ENCODE measurements at regions not wholly inside any gene's neighbourhood (a gene's known extent, or its start where the extent isn't known, plus 50 kb on each side); places are given as distances from the start of the nearest gene placed in this dataset.

- Histone ChIP-seq H3K27me3 (ENCODE audit: control insufficient read depth, insufficient read depth, low read length) (no peaks in the 10 kb centered on the region), H3K27ac (ENCODE audit: low read length) (no peak overlapping the region), H3K36me3 (ENCODE audit: control insufficient read depth, insufficient read depth, low read length) (no peaks in the 10 kb centered on the region), H3K4me1 (ENCODE audit: control insufficient read depth, insufficient read depth, low read length) (no peaks in the 10 kb centered on the region), H3K4me3 (ENCODE audit: low read length) (no peak overlapping the region), H3K9me3 (replicated peaks; ENCODE audit: control insufficient read depth, low read depth, low read length) (no peaks in the 10 kb centered on the region)
- no peak for DNase-seq
- WGBS (ENCODE audit: insufficient coverage): 100% methylated on average over 1 of the region's 2 CpGs
These were observed 81.6 kb upstream of the MIER3 start for GRCh38 chr5:57033503-57033902.

DNA sequence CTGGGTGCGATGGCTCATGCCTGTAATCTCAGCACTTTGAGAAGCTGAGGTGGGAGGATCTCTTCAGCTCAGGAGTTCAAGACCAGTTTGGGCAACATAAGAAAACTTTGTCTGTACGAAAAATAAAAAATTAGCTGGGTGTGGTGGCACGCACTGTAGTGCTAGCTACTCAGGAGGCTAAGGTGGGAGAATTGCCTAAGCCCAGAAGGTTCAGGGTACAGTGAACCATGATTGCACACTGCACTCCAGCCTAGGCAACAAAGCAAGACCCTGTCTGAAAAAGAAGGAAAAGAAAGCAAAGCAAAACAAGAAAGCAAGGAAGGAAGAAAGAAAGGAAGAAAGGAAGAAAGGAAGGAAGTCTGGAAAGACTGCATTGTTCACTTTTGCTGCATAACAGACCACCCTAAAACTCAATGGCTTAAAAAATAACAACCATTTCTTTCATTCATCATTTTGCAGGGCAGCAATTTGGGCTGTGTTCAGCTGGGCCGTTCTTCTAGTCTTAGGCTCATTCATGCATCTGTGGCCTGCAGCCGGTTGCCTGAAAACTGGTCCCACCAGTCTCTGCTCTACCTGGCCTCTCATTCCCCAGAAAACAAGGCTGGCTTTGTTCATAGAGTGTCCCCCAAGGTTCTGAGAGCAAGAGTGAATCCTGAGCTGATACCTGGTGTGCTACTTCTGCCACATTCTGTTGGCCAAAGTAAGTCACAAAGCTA is 82.4 kb upstream of the MIER3 start:
- Histone ChIP-seq H3K4me3 (ENCODE audit: low read length) (no peak overlapping the region), H3K36me3 (ENCODE audit: control insufficient read depth, insufficient read depth, low read length) (no peaks in the 10 kb centered on the region), H3K9me3 (replicated peaks; ENCODE audit: control insufficient read depth, low read depth, low read length) (no peaks in the 10 kb centered on the region), H3K27me3 (ENCODE audit: control insufficient read depth, insufficient read depth, low read length) (no peaks in the 10 kb centered on the region), H3K4me1 (ENCODE audit: control insufficient read depth, insufficient read depth, low read length) (no peaks in the 10 kb centered on the region), H3K27ac (ENCODE audit: low read length) (no peak overlapping the region)
- WGBS (ENCODE audit: insufficient coverage): 77% methylated on average over 5 of the region's 5 CpGs
- no peak for DNase-seq

DNA sequence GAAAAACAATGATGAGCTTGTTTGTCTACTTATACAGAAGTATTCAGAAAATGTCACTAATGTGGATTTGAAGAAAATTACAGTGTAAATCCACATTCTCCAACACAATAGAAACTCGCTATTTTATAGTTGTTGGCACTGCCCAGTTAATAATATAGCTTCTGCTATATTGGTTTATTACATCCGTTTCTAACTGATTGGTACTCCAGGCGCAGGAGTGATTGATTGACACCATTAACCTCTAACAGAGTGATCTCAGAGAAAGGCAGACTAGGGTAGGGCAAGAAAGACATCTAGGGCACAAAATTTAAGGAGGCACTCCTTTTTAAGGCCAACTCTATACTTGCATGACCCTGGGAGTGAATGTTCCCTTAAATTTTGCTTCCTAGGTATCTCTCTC is 84.0 kb upstream of the MIER3 start:
- Histone ChIP-seq H3K4me1 (ENCODE audit: control insufficient read depth, insufficient read depth, low read length) (no peaks in the 10 kb centered on the region), H3K27ac (ENCODE audit: low read length) (no peak overlapping the region), H3K27me3 (ENCODE audit: control insufficient read depth, insufficient read depth, low read length) (no peaks in the 10 kb centered on the region), H3K9me3 (replicated peaks; ENCODE audit: control insufficient read depth, low read depth, low read length) (no peaks in the 10 kb centered on the region), H3K4me3 (ENCODE audit: low read length) (no peak overlapping the region), H3K36me3 (ENCODE audit: control insufficient read depth, insufficient read depth, low read length) (no peaks in the 10 kb centered on the region)
- no CpG with 5 or more reads among the region's 3 CpGs for WGBS (ENCODE audit: insufficient coverage)
- no peak for DNase-seq

DNA sequence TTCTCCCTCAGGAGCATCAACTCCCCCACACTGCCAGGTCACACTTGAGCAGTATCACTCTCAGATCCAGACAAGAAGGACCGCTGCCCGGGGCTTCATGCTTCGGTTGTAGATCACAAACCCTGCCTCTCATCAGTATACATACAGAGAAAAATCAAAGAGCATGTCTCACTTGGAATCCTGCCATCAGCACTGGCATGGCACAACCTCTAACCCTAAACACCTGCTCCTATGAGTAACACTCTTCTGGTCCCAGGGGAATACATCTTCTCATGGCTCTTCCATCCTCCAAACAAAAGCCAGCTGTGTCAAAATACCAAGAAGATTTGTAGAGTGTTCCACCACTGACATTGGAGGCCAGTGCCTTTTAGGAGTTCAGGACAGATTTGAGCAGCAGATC is 84.8 kb upstream of the MIER3 start:
- Histone ChIP-seq H3K4me1 (ENCODE audit: control insufficient read depth, insufficient read depth, low read length) (no peaks in the 10 kb centered on the region), H3K27ac (ENCODE audit: low read length) (no peak overlapping the region), H3K4me3 (ENCODE audit: low read length) (no peak overlapping the region), H3K36me3 (ENCODE audit: control insufficient read depth, insufficient read depth, low read length) (no peaks in the 10 kb centered on the region), H3K27me3 (ENCODE audit: control insufficient read depth, insufficient read depth, low read length) (no peaks in the 10 kb centered on the region), H3K9me3 (replicated peaks; ENCODE audit: control insufficient read depth, low read depth, low read length) (no peaks in the 10 kb centered on the region)
- 78% methylated on average over 3 of the region's 3 CpGs for WGBS (ENCODE audit: insufficient coverage)
- no peak for DNase-seq

GRCh38 chr5:57037355-57037754 is 85.4 kb upstream of the MIER3 start:
- Histone ChIP-seq H3K27me3 (ENCODE audit: control insufficient read depth, insufficient read depth, low read length) (no peaks in the 10 kb centered on the region), H3K4me1 (ENCODE audit: control insufficient read depth, insufficient read depth, low read length) (no peaks in the 10 kb centered on the region), H3K9me3 (replicated peaks; ENCODE audit: control insufficient read depth, low read depth, low read length) (no peaks in the 10 kb centered on the region), H3K36me3 (ENCODE audit: control insufficient read depth, insufficient read depth, low read length) (no peaks in the 10 kb centered on the region), H3K4me3 (ENCODE audit: low read length) (no peak overlapping the region), H3K27ac (ENCODE audit: low read length) (no peak overlapping the region)
- no peak for DNase-seq
- 70% methylated on average over 2 of the region's 6 CpGs for WGBS (ENCODE audit: insufficient coverage)

DNA sequence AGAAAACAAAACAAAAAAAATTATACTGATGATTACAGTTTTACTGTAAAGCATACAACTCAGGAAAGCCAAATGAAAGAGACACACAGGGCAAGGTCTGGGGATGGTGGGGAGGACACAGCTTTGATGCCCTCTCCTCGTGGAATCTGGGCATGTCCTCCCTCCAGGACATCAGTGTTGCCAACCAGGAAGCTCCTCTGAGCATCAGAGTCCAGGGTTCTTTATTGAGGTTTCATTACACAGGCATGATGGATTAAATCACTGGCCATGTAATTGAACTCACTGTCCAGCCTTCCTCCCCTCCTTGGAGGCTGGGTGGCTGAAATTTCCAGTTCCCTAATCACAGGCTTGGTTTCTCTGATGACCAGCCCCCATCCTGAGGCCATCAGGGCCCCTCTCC is 89.6 kb upstream of the MIER3 start:
- Histone ChIP-seq H3K27ac (ENCODE audit: low read length) (no peak overlapping the region), H3K36me3 (ENCODE audit: control insufficient read depth, insufficient read depth, low read length) (no peaks in the 10 kb centered on the region), H3K9me3 (replicated peaks; ENCODE audit: control insufficient read depth, low read depth, low read length) (no peaks in the 10 kb centered on the region), H3K27me3 (ENCODE audit: control insufficient read depth, insufficient read depth, low read length) (no peaks in the 10 kb centered on the region), H3K4me1 (ENCODE audit: control insufficient read depth, insufficient read depth, low read length) (no peaks in the 10 kb centered on the region), H3K4me3 (ENCODE audit: low read length) (no peak overlapping the region)
- WGBS (ENCODE audit: insufficient coverage): no CpG with 5 or more reads among the region's 1 CpG
- DNase-seq: no peak

- H3K27me3 ChIP-seq (ENCODE audit: control insufficient read depth, insufficient read depth, low read length): no peaks in the 10 kb centered on the region
- WGBS (ENCODE audit: insufficient coverage): 67% methylated on average over 3 of the region's 3 CpGs
- H3K4me1 ChIP-seq (ENCODE audit: control insufficient read depth, insufficient read depth, low read length): no peaks in the 10 kb centered on the region
- DNase-seq: no peak
- no peaks in the 10 kb centered on the region for H3K36me3 ChIP-seq (ENCODE audit: control insufficient read depth, insufficient read depth, low read length)
- no peak overlapping the region for H3K4me3 ChIP-seq (ENCODE audit: low read length)
- no peak overlapping the region for H3K27ac ChIP-seq (ENCODE audit: low read length)
- H3K9me3 ChIP-seq (replicated peaks; ENCODE audit: control insufficient read depth, low read depth, low read length): no peaks in the 10 kb centered on the region
These were observed 90.6 kb upstream of the MIER3 start for GRCh38 chr5:57042524-57042931.

DNA sequence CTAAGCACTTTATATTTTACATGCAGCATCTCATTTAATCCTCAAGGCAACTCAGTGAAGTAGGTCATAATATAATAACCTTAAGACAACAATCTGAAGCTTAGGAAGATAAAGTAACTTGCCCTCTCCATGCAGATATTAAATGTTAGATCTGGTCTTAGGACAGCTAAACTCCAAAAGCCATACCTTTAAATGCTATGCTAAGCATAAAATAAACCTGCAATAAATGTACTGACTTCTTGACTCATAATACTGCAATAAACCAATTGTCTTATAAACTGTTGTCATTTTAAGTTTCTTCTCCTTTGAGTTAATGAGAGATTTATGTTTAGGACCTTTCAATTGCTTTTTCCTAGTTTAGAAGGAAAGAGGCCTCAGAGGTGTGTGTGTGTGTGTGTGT is 102.2 kb upstream of the MIER3 start:
- Histone ChIP-seq H3K4me3 (ENCODE audit: low read length) (no peak overlapping the region), H3K27ac (ENCODE audit: low read length) (no peak overlapping the region), H3K4me1 (ENCODE audit: control insufficient read depth, insufficient read depth, low read length) (no peaks in the 10 kb centered on the region), H3K27me3 (ENCODE audit: control insufficient read depth, insufficient read depth, low read length) (no peaks in the 10 kb centered on the region), H3K36me3 (ENCODE audit: control insufficient read depth, insufficient read depth, low read length) (no peaks in the 10 kb centered on the region), H3K9me3 (replicated peaks; ENCODE audit: control insufficient read depth, low read depth, low read length) (no peaks in the 10 kb centered on the region)
- DNase-seq: no peak

DNA sequence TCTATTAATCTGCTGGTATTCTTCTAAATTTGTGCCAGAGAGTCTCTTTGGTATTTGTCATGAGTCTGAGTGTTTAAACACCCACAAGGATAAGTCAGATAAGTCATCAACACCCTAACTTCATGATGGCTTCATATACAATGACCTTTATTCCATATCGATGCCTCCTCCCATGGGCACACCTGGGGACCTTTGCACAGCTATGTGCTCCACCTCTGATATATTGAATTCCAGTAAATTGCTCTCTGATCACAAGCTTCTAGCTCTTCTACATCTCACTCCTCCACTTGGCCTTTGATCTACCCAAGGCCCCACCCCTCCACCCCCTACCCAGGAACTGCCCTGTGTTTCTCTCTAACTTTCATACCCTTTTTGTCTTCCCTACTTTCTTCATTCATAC is 102.7 kb upstream of the MIER3 start:
- 100% methylated on average over 1 of the region's 1 CpG for WGBS (ENCODE audit: insufficient coverage)
- Histone ChIP-seq H3K4me3 (ENCODE audit: low read length) (no peak overlapping the region), H3K36me3 (ENCODE audit: control insufficient read depth, insufficient read depth, low read length) (no peaks in the 10 kb centered on the region), H3K9me3 (replicated peaks; ENCODE audit: control insufficient read depth, low read depth, low read length) (no peaks in the 10 kb centered on the region), H3K27ac (ENCODE audit: low read length) (no peak overlapping the region), H3K27me3 (ENCODE audit: control insufficient read depth, insufficient read depth, low read length) (no peaks in the 10 kb centered on the region), H3K4me1 (ENCODE audit: control insufficient read depth, insufficient read depth, low read length) (no peaks in the 10 kb centered on the region)
- no peak for DNase-seq

DNA sequence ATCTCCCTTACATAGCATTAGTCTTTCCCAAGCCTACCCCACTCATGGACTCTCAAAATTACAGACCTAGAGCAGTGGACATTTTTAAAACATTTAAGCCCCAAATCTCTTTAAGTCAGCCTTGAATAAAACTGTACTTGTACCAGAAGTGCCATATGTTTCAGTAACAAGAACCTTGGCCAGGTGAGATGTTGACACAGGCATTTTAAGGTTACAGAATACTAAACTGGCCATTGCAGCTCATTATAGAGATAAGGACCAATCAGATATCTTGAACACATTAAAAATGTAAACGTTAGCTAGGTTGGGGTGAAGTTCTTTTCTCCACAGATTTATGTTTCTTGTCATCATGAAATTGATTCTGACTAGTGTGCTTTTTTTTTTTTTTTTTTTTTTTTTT is 103.8 kb upstream of the MIER3 start:
- no peaks in the 10 kb centered on the region for H3K4me1 ChIP-seq (ENCODE audit: control insufficient read depth, insufficient read depth, low read length)
- no peak for DNase-seq
- WGBS (ENCODE audit: insufficient coverage): no CpG with 5 or more reads among the region's 1 CpG

DNA sequence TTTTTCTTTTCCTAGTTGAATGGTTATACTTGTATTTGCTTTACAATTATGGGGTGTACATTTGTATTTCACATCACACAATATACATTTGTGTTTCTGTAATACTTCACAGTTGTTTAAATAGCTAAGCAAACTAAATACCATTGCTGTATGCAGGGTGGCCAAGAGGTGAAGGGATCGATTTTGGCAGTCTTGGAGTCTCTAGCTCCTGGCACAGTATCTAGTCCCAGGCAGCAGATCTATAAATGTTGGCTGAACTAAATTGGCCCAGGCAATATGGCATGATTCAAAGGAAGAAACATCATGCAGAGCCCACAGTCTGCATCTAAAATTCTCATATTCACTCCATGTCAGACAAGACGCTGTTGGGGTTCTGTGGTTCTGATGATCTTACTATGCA is 110.1 kb upstream of the GPBP1 start:
- no peak overlapping the region for H3K27ac ChIP-seq (ENCODE audit: low read length)
- no peaks in the 10 kb centered on the region for H3K9me3 ChIP-seq (replicated peaks; ENCODE audit: control insufficient read depth, low read depth, low read length)
- H3K4me1 ChIP-seq (ENCODE audit: control insufficient read depth, insufficient read depth, low read length): no peaks in the 10 kb centered on the region
- H3K4me3 ChIP-seq (ENCODE audit: low read length): no peak overlapping the region
- no peaks in the 10 kb centered on the region for H3K36me3 ChIP-seq (ENCODE audit: control insufficient read depth, insufficient read depth, low read length)
- no peak for DNase-seq
- 100% methylated on average over 1 of the region's 2 CpGs for WGBS (ENCODE audit: insufficient coverage)
- no peaks in the 10 kb centered on the region for H3K27me3 ChIP-seq (ENCODE audit: control insufficient read depth, insufficient read depth, low read length)

More for the DNA sequence above, 103.8 kb upstream of the MIER3 start:
- Histone ChIP-seq H3K4me3 (ENCODE audit: low read length) (no peak overlapping the region), H3K27ac (ENCODE audit: low read length) (no peak overlapping the region), H3K36me3 (ENCODE audit: control insufficient read depth, insufficient read depth, low read length) (no peaks in the 10 kb centered on the region), H3K9me3 (replicated peaks; ENCODE audit: control insufficient read depth, low read depth, low read length) (no peaks in the 10 kb centered on the region), H3K27me3 (ENCODE audit: control insufficient read depth, insufficient read depth, low read length) (no peaks in the 10 kb centered on the region)
